ENCODE measurements at regions not wholly inside any gene's neighbourhood (a gene's known extent, or its start where the extent isn't known, plus 50 kb on each side); places are given as distances from the start of the nearest gene placed in this dataset.

- DNase-seq, result no peak
These were observed 754.5 kb upstream of the ALCAM start for GRCh38 chr3:104612218-104612617.

- DNase-seq, result no peak
These were observed 752.1 kb upstream of the ALCAM start for GRCh38 chr3:104614564-104614963.

DNA sequence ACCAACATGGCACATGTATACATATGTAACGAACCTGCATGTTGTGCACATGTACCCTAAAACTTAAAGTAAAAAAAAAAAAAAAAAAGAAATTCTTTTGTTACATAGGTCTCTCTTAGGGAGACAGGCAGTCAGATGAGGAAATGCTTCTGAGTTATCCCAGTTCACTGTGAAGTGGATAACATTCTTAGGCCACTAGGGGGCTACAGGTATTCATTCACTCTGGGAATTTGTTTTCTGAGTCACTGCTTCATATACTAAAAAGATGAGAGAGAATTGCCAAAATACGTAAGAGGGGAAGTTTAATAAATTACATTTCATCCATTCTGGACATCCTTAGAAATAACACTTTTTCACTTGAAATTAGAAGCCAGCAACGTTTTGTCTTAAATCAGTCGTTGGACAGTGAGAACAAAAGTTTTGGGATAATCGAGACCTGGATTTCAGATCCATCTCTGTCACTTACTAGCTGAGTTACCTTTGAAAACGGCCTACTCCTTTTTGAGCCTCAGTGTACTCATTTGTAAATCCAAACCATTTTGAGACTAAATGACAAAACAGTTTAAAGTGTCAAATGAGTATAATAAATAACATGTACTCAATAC, 738.4 kb upstream of the ALCAM start:
- DNase-seq, result no peak

- DNase-seq, result no peak
These were observed 737.7 kb upstream of the ALCAM start for GRCh38 chr3:104629038-104629437.

GRCh38 chr3:104631254-104631653, 735.5 kb upstream of the ALCAM start:
- DNase-seq, result no peak

DNA sequence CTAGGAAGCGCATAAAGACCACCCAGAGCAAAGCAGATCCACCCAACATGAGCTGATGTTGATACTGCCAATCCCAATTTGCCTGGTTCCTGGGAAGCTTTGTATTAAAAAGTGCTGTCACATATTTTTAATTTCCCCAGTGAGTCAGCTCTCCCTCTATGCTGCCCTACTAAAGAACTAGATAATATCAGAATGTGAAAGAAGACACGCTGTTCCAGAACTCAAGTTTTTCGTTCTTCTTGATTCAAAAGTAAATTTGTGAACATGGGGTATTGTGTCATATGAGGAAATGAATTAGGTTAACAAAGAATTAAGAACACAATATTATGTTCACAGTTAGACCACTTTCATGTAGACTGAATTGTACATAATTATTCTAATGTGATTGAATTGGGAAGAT, 734.2 kb upstream of the ALCAM start:
- DNase-seq, result no peak

GRCh38 chr3:104632947-104633346, 733.8 kb upstream of the ALCAM start:
- DNase-seq, result no peak

DNA sequence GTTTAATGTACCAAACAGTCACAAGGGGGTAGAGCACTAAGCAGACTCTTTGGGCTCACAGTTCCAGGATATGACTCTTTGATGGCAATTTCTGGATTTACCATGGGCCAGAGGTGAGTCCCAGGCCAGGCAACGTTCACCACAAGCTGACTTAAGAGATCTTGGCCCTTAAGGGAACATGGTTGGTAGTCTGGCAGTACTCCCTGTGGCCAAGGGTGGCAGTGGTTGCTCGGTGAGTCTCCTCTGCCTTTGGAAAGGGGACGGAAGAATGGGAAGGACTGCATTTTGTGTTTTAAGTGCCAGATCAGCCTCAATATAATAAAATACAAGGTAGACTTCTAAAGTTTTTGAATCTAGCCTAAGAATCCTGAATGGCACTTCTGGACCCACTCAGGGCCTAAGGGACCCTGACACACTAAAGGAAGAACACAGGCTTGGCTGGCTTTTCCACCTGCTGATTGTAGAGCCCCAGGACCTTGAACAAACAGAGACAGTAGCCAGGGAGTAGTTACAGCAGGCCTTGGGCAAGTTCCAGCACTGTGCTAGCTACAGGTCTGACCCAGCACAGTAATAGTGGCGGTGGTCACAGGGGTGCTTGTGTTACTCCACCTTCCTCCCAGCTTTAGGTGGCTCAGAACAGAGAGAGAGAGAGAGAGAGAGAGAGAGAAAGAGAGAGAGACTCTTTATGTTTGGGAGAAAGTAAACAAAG, 730.7 kb upstream of the ALCAM start:
- no peak for DNase-seq

- DNase-seq, result no peak
These were observed 723.9 kb upstream of the ALCAM start for GRCh38 chr3:104642827-104643226.

GRCh38 chr3:104646196-104646595, 720.5 kb upstream of the ALCAM start:
- no peak for DNase-seq

DNA sequence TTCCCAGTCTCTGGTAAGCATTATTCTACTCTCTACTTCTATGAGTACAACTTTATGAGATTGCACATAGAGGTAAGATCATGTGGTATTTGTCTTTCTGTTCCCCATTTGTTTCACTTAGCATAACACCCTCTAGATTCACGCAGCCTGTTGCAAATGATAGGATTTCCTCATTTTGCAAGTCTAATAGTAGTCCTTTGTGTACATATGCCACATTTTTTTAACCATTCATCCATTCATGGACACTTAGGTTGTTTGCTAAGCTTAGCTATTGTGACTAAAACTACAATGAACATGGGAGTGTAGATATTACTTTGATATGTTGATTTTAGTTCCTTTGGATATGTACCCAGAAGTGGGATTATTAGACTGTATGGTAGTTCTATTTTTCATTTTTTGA, 717.9 kb upstream of the ALCAM start:
- DNase-seq, result no peak

GRCh38 chr3:104669083-104669482, 697.6 kb upstream of the ALCAM start:
- no peak for DNase-seq

- DNase-seq, result no peak
These were observed 694.4 kb upstream of the ALCAM start for GRCh38 chr3:104672331-104672730.

DNA sequence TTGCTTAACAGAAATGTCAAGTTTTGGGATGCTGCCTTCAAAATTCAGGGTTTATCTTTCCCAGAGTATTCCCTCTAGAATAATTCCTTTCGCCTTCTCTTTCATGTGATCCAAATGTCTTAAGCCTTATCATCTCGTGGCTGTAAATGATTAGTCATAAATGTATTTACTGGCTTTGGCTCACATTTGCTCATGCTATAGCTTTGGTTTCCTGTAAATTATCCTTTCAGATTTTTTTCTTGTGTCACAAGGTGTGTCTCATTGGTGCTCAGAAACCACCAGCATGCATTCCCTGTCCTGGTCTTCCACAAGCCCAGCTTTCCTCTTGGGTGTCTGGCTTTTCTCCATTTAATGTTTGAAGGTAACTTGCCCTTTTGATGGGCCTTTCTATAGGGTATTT, 692.7 kb upstream of the ALCAM start:
- DNase-seq, result no peak

DNA sequence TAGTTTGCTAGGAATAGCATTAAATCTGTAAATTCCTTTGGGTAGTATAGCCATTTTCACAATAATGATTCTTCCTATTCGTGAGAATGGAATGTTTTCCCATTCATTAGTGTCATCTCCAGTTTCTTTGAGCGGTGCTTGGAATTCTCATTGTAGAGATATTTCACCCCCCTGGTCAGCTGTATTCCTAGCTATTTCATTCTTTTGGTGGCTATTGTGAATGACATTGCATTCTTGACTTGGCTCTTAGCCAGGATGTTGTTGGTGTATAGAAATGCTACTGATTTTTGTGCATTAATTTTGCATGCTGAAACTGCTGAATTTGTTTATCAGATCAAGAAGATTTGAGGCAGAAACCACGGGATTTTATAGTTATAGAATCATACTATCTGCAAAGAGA, 690.5 kb upstream of the ALCAM start:
- no peak for DNase-seq

DNA sequence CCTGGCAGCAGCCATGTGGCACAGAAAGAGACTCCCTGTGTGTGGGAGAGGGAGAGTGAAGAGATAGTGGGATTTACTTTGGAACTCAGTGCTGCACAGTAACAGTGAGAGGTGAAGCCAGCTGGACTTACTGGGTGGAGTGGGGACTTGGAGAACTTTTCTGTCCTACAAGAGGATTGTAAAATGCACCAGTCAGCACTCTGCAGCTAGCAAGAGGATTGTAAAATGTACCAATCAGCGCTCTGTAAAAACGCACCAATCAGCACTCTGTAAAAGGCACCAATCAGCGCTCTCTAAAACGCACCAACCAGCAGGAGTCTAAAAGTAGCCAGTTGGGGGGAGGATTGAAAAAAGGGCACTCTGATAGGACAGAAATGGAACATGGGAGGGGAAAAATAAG, 688.8 kb upstream of the ALCAM start:
- no peak for DNase-seq

GRCh38 chr3:104685492-104685891, 681.2 kb upstream of the ALCAM start:
- DNase-seq, result no peak

GRCh38 chr3:104687362-104687761, 679.3 kb upstream of the ALCAM start:
- DNase-seq, result no peak

DNA sequence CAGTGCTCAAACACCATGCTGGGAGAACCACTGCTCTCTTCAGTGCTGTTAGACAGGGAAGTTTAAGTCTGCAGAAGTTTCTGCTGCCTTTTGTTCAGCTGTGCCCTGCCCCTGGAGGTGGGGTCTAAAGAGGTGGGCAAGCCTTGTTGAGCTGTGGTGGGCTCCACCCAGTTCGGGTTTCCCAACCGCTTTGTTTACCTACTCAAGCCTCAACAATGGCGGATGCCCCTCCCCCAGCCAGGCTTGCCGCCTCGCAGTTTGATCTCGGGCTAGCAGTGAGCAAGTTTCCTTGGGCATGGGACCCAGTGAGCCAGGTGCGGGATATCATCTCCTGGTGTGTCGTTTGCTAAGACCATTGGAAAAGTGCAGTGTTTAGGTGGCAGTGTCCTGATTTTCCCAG, 670.2 kb upstream of the ALCAM start:
- DNase-seq, result no peak

DNA sequence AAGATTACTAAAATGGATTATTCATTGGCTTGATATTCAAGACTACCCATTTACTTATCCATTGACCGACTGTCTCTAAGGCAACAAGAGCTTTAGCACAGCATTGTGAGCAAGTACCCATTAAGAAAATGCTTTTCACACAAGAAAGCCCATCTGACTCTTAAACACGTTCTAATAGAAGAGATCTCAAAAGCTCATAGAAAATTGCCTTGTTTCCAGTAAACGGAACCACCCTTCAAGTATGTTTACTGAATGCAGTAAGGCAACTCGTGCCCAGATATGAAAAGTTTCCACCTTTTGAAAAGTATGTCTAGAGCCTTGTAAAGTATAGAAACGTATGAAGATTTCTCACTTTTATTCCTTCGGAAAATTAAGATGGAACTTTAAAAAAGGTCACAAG, 655.3 kb upstream of the ALCAM start:
- no peak for DNase-seq

DNA sequence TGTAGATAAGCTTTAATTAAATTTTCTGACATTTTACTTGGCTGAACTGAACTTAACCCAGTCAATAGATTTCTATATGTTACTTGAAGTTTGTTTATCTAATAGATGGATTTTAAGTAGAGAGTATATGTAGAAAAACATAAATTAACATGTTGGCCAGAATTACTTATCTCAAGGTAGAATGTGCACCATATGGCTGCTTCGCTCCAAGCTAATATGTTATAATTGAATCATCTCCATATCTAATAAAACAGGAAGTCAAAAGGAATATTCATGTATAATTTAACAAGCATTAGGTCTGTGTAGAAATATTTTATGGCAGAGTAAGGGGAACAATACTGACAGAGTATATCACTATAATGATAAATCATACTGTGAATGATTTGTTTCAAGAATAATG, 650.7 kb upstream of the ALCAM start:
- DNase-seq, result no peak

DNA sequence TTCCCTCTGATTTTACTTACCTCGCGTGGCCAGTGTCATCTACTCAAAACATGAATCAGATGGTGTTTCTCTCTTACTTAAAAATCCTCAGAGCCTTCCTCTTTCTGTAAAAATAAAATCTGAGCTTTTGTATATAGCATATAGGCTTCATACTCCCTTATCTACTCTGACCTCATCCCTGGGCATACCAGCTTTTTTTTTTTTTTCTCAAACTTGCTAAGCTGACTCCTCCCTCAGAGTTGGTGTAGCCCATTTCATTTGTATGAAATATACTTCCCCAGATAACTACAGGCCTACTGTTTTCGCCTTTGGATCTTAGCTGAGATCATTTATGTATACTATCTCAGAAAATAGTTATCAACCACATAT, 648.9 kb upstream of the ALCAM start:
- DNase-seq, result no peak

- DNase-seq, result no peak
These were observed 643.7 kb upstream of the ALCAM start for GRCh38 chr3:104723000-104723399.

GRCh38 chr3:104731074-104731473, 635.6 kb upstream of the ALCAM start:
- no peak for DNase-seq

DNA sequence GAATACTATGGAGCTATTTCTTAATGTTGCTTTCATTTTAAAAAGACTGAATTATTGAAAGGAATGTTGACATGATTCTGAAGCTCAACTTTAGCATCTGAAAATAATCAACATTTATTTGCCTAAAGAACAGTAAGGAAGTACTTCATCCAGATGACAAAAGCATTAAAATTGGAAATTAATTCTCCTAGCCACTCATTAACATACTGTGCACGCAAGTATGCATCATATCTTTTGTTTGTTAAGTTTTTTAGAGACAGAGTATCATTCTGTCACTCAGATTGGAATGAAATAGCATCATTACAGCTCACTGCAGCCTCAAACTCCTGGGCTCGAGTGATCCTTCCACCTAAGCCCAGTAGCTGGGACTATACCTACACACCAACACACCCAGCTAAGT, 632.1 kb upstream of the ALCAM start:
- DNase-seq, result no peak

Data from activated CD4-positive, alpha-beta T cell treated with anti-CD3 and anti-CD28 coated beads for 4 hours (primary cell).